Activated CD8-positive, alpha-beta T cell treated with anti-CD3 and anti-CD28 coated beads for 36 hours (primary cell): ENCODE measurements at regions not wholly inside any gene's neighbourhood (a gene's known extent, or its start where the extent isn't known, plus 50 kb on each side); places are given as distances from the start of the nearest gene placed in this dataset.
"Not testable (repeated sequence)": the region's sequence is repeated elsewhere in the genome, so short reads cannot be mapped to it uniquely, and the experiment has no call there.

Experiments
- ATAC-seq: fragments of 200-7000 bp; cut with Tn5 transposase; one replicate; pipeline ENCODE4 v1.10.0; 2021; ENCODE audit warnings: mild to moderate bottlenecking, moderate library complexity
- CTCF ChIA-PET: fragments of 350-600 bp; sonication (Branson Sonifier 250); formaldehyde crosslinking; loops from one replicate; lab custom pipeline; 2021; ENCODE audit warnings: antibody characterized with exemption; lab: Charles Lee
- POLR2A ChIA-PET: fragments of 350-600 bp; sonication (Branson Sonifier 250); formaldehyde crosslinking; loops from one replicate; lab custom pipeline; 2021; ENCODE audit warnings: antibody characterized with exemption; lab: Charles Lee
- DNase-seq: peaks from one replicate; pipeline ENCODE4 v3.0.0-alpha.2; 2020
- H3K27ac Mint-ChIP-seq: one replicate; pipeline ENCODE4 v1.8.0; 2021; ENCODE audit warnings: mild to moderate bottlenecking, mixed read lengths
- H3K27me3 Mint-ChIP-seq: one replicate; pipeline ENCODE4 v1.8.0; 2021; ENCODE audit warnings: mixed read lengths
- H3K36me3 Mint-ChIP-seq: one replicate; pipeline ENCODE4 v1.8.0; 2021; ENCODE audit warnings: low read depth, mixed read lengths
- H3K4me1 Mint-ChIP-seq: one replicate; pipeline ENCODE4 v1.8.0; 2021; ENCODE audit warnings: low read depth, mixed read lengths
- H3K4me3 Mint-ChIP-seq: one replicate; pipeline ENCODE4 v1.8.0; 2021; ENCODE audit warnings: mild to moderate bottlenecking, moderate library complexity, mixed read lengths
- H3K9me3 Mint-ChIP-seq: one replicate; pipeline ENCODE4 v1.8.0; 2021; ENCODE audit warnings: mixed read lengths
- CTCF ChIP-seq: fragments of 200-600 bp; IDR thresholded peaks from one replicate; pipeline ENCODE4 v1.8.0; 2022; ENCODE audit warnings: antibody characterized with exemption, mild to moderate bottlenecking
- intact Hi-C: fragments of 100-400 bp; cut with micrococcal nuclease; formaldehyde crosslinking; loops from one replicate; pipeline ENCODE4 v1.10.0; 2022

- CTCF ChIA-PET = no interaction called here
- TF ChIP-seq CTCF = no peak
- DNase-seq = no peak
Observed at GRCh38 chr6:68186870-68187269, 448.2 kb upstream of the ADGRB3 start.

GRCh38 chr6:68182386-68182785, 452.7 kb upstream of the ADGRB3 start:
- no peak for DNase-seq

More at GRCh38 chr6:68186870-68187269, 448.2 kb upstream of the ADGRB3 start:
- Mint-ChIP-seq H3K4me1 (no peaks in the 10 kb centered on the region), H3K9me3 (no peaks in the 10 kb centered on the region), H3K27ac (no peak overlapping the region), H3K36me3 (no peaks in the 10 kb centered on the region), H3K27me3 (no peaks in the 10 kb centered on the region), H3K4me3 (no peak overlapping the region)
- ATAC-seq = no peak
- intact Hi-C loops = no loop called here
- POLR2A ChIA-PET = no interaction called here

GRCh38 chr6:68181027-68181426, 454.1 kb upstream of the ADGRB3 start:
- H3K4me3 Mint-ChIP-seq, CTCF ChIA-PET, DNase-seq, H3K4me1 Mint-ChIP-seq, H3K36me3 Mint-ChIP-seq, intact Hi-C loops, H3K27ac Mint-ChIP-seq, H3K9me3 Mint-ChIP-seq, POLR2A ChIA-PET, ATAC-seq, H3K27me3 Mint-ChIP-seq: not testable (repeated sequence)

More at GRCh38 chr6:68182386-68182785, 452.7 kb upstream of the ADGRB3 start:
- CTCF ChIA-PET = no interaction called here
- Mint-ChIP-seq H3K9me3 (peaks cover 9% of the 10 kb centered on the region), H3K4me1 (no peaks in the 10 kb centered on the region), H3K4me3 (no peak overlapping the region), H3K27me3 (no peaks in the 10 kb centered on the region), H3K27ac (no peak overlapping the region), H3K36me3 (no peaks in the 10 kb centered on the region)
- POLR2A ChIA-PET = no interaction called here
- intact Hi-C loops = no loop called here
- TF ChIP-seq CTCF = no peak
- ATAC-seq = no peak

GRCh38 chr6:68173616-68174015, 461.5 kb upstream of the ADGRB3 start:
- no peak for TF ChIP-seq CTCF
- POLR2A ChIA-PET = no interaction called here
- Mint-ChIP-seq H3K36me3 (no peaks in the 10 kb centered on the region), H3K27me3 (no peaks in the 10 kb centered on the region), H3K27ac (no peak overlapping the region), H3K4me1 (no peaks in the 10 kb centered on the region), H3K9me3 (peaks cover 3% of the 10 kb centered on the region), H3K4me3 (no peak overlapping the region)
- CTCF ChIA-PET = no interaction called here
- intact Hi-C loops = no loop called here
- no peak for DNase-seq
- ATAC-seq = no peak

- TF ChIP-seq CTCF = no peak
- ChIA-PET CTCF (no interaction called here), POLR2A (no interaction called here)
- Mint-ChIP-seq H3K36me3 (no peaks in the 10 kb centered on the region), H3K27me3 (no peaks in the 10 kb centered on the region), H3K27ac (no peak overlapping the region), H3K4me3 (no peak overlapping the region), H3K9me3 (no peaks in the 10 kb centered on the region), H3K4me1 (no peaks in the 10 kb centered on the region)
- DNase-seq (no peak), ATAC-seq (no peak)
- intact Hi-C loops = no loop called here
Observed at GRCh38 chr6:68169922-68170321, 465.2 kb upstream of the ADGRB3 start.

GRCh38 chr6:68167604-68168003, 467.5 kb upstream of the ADGRB3 start:
- ChIA-PET CTCF (no interaction called here), POLR2A (no interaction called here)
- Mint-ChIP-seq H3K36me3 (no peaks in the 10 kb centered on the region), H3K4me3 (no peak overlapping the region), H3K27me3 (no peaks in the 10 kb centered on the region), H3K4me1 (no peaks in the 10 kb centered on the region), H3K9me3 (no peaks in the 10 kb centered on the region), H3K27ac (no peak overlapping the region)
- TF ChIP-seq CTCF = no peak
- intact Hi-C loops = no loop called here
- ATAC-seq (no peak), DNase-seq (no peak)

- CTCF ChIA-PET, H3K36me3 Mint-ChIP-seq, H3K4me1 Mint-ChIP-seq, H3K9me3 Mint-ChIP-seq, intact Hi-C loops, H3K27me3 Mint-ChIP-seq, ATAC-seq, H3K4me3 Mint-ChIP-seq, DNase-seq, H3K27ac Mint-ChIP-seq, POLR2A ChIA-PET: not testable (repeated sequence)
Observed at GRCh38 chr6:68160812-68161211, 474.3 kb upstream of the ADGRB3 start.
